Panc1 (cell line): ENCODE measurements at regions not wholly inside any gene's neighbourhood (a gene's known extent, or its start where the extent isn't known, plus 50 kb on each side); places are given as distances from the start of the nearest gene placed in this dataset.

Source experiments
- ATAC-seq: fragments of 200-7000 bp; cut with Tn5 transposase; 2 replicates; pipeline ENCODE4 v1.9.1; 2020; ENCODE audit warnings: mild to moderate bottlenecking, moderate library complexity
- BruUV-seq: library from RNA; stranded (reverse); fragments of 400-500 nt; replicated peaks from 2 replicates; lab custom pipeline; 2021; lab: Mats Ljungman, UMichigan
- CTCF ChIA-PET: fragments of 300-600 bp; sonication (Branson Sonifier 250); formaldehyde crosslinking; loops from one replicate; lab custom pipeline; 2022; ENCODE audit warnings: antibody characterized with exemption; lab: Charles Lee
- POLR2A ChIA-PET: fragments of 300-600 bp; sonication (Branson Sonifier 250); formaldehyde crosslinking; loops from one replicate; lab custom pipeline; 2022; ENCODE audit warnings: antibody characterized with exemption; lab: Charles Lee
- DNase-seq: peaks from one replicate; pipeline ENCODE4 v3.0.0-alpha.2; 2010; ENCODE audit warnings: low read depth, low spot score
- H3K27ac ChIP-seq: 2 replicates; pipeline ENCODE4 v1.5.1; 2011; ENCODE audit warnings: mild to moderate bottlenecking, low read length, inconsistent platforms
- H3K27me3 ChIP-seq: fragments of 200-500 bp; sonication (Bioruptor generic); 2 replicates; pipeline ENCODE4 v1.6.0; 2014; ENCODE audit warnings: low read length, inconsistent platforms; ENCODE audit not compliant: control insufficient read depth, insufficient read depth
- H3K36me3 ChIP-seq: fragments of 200-500 bp; sonication (Bioruptor generic); 2 replicates; pipeline ENCODE4 v1.5.1; 2014; ENCODE audit warnings: inconsistent platforms, mild to moderate bottlenecking, low read length, moderate library complexity; ENCODE audit not compliant: control insufficient read depth, insufficient read depth
- H3K4me1 ChIP-seq: 2 replicates; pipeline ENCODE4 v1.5.1; 2011; ENCODE audit warnings: inconsistent platforms, mild to moderate bottlenecking, low read length, moderate library complexity; ENCODE audit not compliant: control insufficient read depth, insufficient read depth
- H3K4me3 ChIP-seq, 2 experiments: 2 replicates each; pipeline ENCODE4 v1.5.1; 2011 to 2012; ENCODE audit warnings: low read depth in 2 of 2, low read length in 2 of 2, mild to moderate bottlenecking in 2 of 2, inconsistent platforms in 1 of 2, moderate library complexity in 1 of 2
- H3K9me3 ChIP-seq: fragments of 200-500 bp; sonication (Bioruptor generic); 2 replicates; pipeline ENCODE4 v1.5.1; 2014; ENCODE audit warnings: low read depth, mild to moderate bottlenecking, inconsistent platforms, low read length, moderate library complexity; ENCODE audit not compliant: control insufficient read depth, insufficient read depth
- CTCF ChIP-seq: fragments of 450-650 bp; IDR thresholded peaks from 2 replicates; pipeline ENCODE4 v1.5.1; 2017; ENCODE audit warnings: mild to moderate bottlenecking
- POLR2AphosphoS5 ChIP-seq: IDR thresholded peaks from 2 replicates; pipeline ENCODE4 v1.6.1; 2012; ENCODE audit warnings: mild to moderate bottlenecking, low read depth, low read length, moderate library complexity
- REST ChIP-seq, 2 experiments: IDR thresholded peaks; 2 replicates each; pipeline ENCODE4 v1.6.1; 2011 to 2012; ENCODE audit warnings: low read depth in 2 of 2, control low read depth in 1 of 2, low read length in 1 of 2, mild to moderate bottlenecking in 1 of 2, moderate library complexity in 1 of 2; ENCODE audit not compliant: insufficient read depth in 1 of 2
- SIN3A ChIP-seq: IDR thresholded peaks from 2 replicates; pipeline ENCODE4 v1.6.1; 2012; ENCODE audit warnings: low read depth, mild to moderate bottlenecking, low read length, moderate library complexity, borderline replicate concordance; ENCODE audit not compliant: insufficient read depth
- TCF7L2 ChIP-seq: IDR thresholded peaks from 2 replicates; pipeline ENCODE4 v1.6.1; 2011; ENCODE audit warnings: mild to moderate bottlenecking, low read depth, low read length, inconsistent platforms
- in situ Hi-C: cut with HindIII; loops from 2 replicates; pipeline ENCODE4 v1.10.0; 2016; ENCODE audit warnings: low sequenced_read_pairs, low pct_unique_long_range_greater_than_20kb
- intact Hi-C: fragments of 100-400 bp; cut with micrococcal nuclease; formaldehyde crosslinking; loops from one replicate; pipeline ENCODE4 v1.10.0; 2022; ENCODE audit not compliant: unreplicated experiment

- no TSS peak for BruUV-seq
- no peak overlapping the region for H3K27ac ChIP-seq
- H3K4me1 ChIP-seq: no peaks in the 10 kb centered on the region
- peaks cover 6% of the 10 kb centered on the region for H3K27me3 ChIP-seq
- H3K4me3 ChIP-seq: no peak overlapping the region
- in situ Hi-C loops (no loop called here), intact Hi-C loops (no loop called here)
- ChIA-PET POLR2A (no interaction called here), CTCF (no interaction called here)
- DNase-seq: no peak
- no peak for ATAC-seq
- no peaks in the 10 kb centered on the region for H3K36me3 ChIP-seq
- H3K9me3 ChIP-seq: no peaks in the 10 kb centered on the region
- TF ChIP-seq TCF7L2 (no peak), POLR2AphosphoS5 (no peak), SIN3A (no peak), CTCF (no peak), REST (IDR thresholded peaks at IDR 0.05; ENCODE audit: insufficient read depth in 1 of 2, low read depth in 2 of 2, low read length in 1 of 2) (no peak)
Measured at GRCh38 chr20:39211060-39211748, 249.1 kb downstream of the DHX35 start.

- Histone ChIP-seq H3K9me3 (no peaks in the 10 kb centered on the region), H3K4me3 (no peak overlapping the region), H3K4me1 (no peaks in the 10 kb centered on the region), H3K27ac (no peak overlapping the region), H3K36me3 (no peaks in the 10 kb centered on the region), H3K27me3 (peaks cover 6% of the 10 kb centered on the region)
- no peak for DNase-seq
- BruUV-seq: no TSS peak
- POLR2A ChIA-PET: no interaction called here
- no peak for TF ChIP-seq SIN3A
- CTCF ChIA-PET: no interaction called here
- no peak for ATAC-seq
- intact Hi-C loops (no loop called here), in situ Hi-C loops (no loop called here)
Measured at GRCh38 chr20:39210341-39211036, 248.3 kb downstream of the DHX35 start.
